AG20443 (cell line): ENCODE measurements at regions not wholly inside any gene's neighbourhood (a gene's known extent, or its start where the extent isn't known, plus 50 kb on each side); places are given as distances from the start of the nearest gene placed in this dataset.

Experiments used
- DNase-seq: peaks from one replicate; pipeline ENCODE4 v3.0.0; 2012; ENCODE audit warnings: low spot score, mixed read lengths

DNA sequence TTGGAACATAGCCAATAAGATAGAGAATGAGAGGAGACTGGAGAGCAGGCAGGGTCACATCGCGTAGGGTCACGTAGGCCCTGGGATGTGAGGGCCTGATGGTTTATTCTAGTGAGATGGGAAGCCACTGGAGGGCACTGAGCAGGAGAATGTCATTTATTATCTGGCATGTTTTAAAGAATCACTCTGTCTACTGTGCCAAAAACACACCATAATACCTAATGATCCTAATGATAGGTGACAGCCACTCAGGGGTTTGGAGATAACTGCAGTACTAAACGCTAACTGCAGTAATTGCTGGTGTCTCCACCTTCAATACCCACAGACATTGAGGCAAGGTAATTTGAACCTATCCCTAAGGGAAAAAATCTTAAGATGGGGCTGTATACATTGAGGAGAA lies 185.4 kb downstream of the TTLL7 start:
- no peak for DNase-seq

DNA sequence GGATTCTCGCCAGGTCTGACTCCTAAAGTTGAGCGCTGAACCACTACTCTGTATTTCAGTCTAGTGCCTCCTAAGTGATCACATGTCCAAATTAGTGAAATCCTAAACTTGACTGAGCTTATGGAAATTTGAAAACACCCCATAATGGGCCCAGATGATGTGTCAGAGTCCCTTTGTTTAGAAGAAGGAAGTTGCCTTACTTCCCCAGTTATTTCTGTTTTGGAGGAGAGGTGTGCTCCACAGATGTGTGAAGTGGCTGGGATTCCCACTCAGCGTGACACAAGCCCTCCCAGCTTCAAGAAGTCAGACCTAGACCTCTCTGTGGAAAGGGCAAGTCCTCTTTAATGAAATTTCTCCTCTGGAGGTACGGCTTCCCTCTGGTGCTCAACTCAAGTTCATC lies 188.8 kb downstream of the TTLL7 start:
- no peak for DNase-seq

DNA sequence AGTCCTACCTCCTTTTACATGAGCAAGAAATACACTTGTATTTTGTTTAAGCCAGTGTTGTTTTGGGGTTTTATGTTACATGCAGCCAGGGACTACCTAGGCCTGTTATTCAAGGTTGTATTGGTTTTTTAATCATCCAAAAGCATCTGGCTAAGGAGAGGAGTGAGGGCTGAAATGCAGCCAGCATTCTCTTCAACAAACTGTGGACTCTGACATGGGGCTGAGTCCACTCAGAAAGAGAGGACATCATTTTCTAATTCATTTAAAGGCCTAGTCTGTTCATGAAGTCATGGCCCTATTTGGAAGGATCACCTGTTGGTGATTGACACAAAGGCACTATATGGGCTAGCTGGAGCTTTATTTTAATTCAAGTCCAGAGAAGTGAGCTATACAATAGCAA lies 190.4 kb downstream of the TTLL7 start:
- DNase-seq: no peak

DNA sequence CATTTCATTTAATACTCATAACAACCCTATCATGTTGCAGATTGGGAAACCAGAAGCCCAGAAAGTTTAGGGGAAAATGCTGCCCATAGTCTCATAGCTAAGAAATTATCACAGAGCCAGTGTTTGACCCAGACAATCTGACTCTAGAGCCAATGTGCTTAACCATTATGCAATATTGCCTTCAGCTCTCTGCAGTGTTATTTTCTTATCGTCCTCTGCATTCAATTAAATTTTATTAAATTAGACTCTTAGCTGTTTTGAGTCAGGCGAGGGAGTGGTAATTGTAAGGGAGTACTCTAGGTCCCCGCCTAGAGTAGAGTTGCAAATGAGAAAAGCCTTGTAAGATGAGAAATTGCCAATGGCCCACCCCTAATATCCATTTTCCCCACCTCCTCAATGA lies 191.1 kb downstream of the TTLL7 start:
- DNase-seq: no peak

DNA sequence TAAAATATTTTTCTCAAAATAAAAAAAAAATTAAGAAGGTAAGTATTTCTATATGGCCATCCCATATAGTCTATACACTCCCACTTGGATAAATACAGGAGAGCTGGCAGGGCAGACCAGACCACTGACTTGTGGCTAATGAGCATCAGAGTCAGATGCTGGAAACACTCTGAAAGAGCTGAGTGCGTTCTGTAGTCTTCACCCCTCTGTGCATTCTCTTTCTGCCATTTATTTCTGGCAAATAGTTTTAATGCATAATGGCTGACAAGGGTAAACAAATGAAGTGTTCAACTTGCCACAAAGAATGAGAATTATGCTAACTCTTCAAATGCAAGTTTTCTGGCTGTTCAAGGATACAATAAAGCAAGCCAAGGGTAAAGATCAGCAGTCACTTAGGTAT lies 191.7 kb downstream of the TTLL7 start:
- no peak for DNase-seq

DNA sequence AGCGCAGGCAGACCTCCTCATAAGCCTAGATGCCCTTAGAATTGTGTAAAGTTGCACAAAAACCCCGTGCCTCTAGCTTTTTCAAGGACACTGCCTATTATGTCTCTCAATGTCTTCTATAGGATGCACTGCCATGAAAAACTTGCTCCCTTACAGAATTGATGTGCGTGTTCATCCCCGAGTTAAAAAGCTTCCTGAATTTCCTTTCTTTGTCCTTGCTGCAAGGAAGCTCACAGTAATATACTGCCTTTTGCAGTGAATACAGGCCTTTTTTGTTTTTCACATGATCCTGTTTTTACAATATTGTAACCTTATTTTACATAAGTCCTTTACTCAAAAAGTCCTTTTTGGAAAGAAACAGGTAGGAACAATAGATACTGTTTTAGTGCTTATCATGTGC lies 193.0 kb downstream of the TTLL7 start:
- no peak for DNase-seq

DNA sequence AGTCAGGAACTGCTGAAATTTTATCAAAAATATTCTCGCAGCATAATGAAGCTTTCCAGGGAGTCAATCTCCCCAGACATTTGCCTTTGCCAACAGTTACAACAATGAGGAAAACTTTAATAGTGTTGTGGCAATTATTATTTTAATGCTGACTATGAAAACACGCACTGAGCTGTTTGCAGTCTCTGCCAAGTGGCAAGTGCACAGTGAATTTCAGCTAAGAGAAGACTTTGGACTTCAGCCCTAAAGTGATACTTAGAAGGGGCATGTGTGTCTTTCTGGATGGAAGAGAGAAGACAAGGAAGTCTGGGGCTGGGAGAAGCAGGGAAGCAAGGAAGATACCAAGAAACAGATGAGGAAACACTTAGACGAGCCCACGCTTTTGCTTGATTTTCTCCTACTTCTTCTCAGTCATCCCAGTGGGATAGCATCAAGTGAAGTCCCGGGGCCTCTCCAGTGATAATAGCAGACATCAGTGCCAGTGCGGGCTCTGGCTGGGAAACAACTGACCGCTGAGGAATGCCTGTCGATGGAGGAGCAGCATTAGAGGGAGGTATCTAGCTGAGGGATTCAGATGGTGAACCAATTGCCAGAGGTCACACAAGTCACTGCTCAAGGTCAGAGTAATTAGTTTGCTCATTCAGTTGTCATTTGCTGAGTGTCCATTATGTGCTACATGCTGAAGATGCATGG lies 196.3 kb downstream of the TTLL7 start:
- peak; percentile 22 for DNase-seq

DNA sequence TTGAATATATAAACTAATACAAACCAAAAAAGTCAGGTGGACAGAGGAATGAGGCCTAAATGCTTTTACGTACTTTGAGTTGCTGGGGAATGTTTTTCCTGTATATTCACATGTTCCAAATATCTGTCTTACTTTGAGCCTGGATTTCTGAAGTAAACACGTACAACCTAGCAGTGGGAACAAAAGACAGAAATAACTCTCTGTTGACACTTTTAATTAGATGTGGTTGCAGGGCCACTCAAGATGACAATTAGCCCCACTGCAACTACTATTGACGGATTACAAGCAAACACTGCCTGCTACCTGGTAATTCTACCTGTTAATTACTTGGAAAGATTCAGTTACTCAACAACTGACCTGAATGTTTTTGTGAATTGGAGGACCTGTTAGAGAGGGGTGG lies 196.9 kb downstream of the TTLL7 start:
- DNase-seq: no peak

DNA sequence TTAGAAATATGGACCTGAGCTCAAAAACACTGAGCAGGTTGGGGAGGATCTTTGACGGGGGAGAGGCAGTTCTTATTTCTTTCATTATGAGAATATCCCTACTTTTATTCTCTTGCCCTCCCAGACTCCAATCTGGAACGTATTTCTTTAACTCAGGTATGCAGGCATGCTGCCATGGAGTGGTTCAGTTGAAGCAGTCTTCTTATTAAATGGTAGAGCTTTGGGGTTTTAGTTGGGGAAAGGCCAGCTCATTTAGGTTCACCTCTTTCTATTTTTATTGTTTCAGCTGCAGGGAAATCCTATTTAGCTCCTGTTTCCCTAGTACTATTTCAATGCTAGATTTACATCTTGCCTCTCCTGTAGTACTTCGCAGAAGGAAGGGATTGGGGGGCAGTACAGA lies 198.9 kb downstream of the TTLL7 start:
- DNase-seq: no peak

DNA sequence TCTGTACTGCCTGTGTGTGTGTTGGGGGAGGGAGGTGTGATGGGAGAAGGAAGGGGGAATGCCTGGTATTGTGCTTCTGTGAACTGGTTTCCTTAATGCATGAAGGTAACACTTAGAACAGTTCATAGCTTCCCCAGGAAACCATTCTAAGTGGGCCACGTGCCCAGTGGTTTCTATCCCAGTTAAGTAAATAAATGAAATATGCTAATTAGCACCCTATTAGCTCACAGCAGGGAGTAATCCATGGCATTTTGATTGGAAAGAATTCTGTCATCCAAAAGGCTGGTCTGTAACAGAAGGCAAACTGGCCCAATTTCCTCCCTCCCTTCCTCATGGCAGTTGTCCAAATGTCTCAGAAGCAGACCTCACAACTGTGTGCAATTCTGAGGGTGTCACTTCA lies 199.3 kb downstream of the TTLL7 start:
- no peak for DNase-seq

DNA sequence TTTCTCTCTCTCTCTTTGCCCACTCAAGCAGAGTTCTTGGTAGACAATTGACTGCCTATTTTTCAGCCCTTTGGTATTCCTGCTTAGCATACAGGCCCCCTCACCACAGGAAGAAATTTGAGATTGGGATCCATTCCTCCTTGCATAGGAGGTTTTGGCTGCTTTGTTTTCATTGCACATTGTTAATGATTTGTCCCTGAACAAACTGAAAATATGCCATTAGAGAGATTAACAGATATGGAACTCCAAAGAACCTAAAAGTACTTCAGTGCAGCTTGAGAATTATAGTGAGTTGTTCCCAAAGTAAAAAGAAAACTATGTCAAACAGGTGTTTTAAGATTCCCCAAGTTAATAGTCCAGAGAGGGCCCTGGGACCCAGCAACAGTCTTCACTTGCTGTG lies 200.0 kb downstream of the TTLL7 start:
- no peak for DNase-seq

DNA sequence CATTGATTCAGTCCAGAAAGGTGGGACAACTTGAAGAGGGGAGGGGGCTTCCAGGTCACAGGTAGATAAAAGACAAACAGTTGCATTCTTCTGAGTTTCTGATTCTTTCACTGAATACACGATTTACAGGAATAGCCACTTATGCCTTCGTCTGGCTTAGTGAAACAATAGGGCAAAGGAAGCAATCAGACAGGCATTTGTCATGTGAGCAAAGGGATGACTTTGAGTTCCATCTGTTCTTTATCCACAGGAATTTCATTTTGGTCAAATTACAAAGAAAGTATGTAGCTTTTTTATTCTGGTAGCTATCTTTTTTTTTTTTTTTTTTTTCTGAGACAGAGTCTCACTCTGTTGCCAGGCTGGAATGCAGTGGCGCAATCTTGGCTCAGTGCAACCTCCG lies 202.5 kb downstream of the TTLL7 start:
- DNase-seq: peak; percentile 42

DNA sequence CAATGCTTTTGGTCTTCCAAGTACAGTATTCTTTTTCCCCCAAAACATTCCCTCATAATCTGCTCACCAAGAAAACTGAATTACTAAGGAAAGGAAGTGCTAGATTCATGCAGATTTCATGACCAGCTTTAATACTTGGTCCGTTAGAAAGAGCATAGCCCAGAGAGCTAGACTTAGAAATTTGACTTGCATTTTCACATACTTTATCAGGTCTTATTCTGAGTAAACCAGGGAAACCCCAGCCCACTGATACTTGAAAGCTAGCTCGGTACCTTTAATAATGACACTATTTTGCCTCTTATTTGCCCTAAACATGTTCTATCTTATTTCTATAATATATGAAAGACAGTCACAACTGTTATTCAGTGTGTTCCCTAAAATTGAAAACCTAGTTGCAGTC lies 204.5 kb downstream of the TTLL7 start:
- no peak for DNase-seq

DNA sequence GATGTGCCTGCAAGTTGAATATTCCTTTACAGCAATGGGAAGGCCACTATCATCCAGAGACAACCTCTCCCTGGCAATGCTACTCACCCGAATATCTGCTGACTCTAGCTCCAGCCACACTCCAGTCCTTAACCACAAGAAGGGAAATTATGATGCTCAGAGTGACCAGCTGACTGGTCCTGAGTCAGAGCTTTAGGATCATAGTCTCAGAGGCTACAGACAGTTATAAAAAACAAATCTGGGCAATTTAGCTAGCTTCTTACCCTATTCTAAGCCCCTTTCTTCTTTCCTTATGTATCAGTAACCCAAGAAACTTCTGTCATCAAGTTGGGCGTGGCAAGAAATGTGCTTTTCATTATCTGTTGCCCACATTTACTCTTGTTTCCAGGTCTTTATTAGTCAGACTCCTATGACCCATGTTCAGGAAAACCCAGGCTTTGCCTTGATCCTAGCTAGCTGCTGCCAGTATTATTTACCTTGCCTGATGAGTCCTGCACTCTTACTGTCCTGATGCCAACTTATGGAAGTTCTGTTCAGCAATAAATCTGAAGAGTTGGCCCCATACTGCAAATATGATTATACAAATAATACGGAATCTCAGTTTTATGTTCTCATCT lies 207.0 kb downstream of the TTLL7 start:
- DNase-seq: peak; percentile 81

DNA sequence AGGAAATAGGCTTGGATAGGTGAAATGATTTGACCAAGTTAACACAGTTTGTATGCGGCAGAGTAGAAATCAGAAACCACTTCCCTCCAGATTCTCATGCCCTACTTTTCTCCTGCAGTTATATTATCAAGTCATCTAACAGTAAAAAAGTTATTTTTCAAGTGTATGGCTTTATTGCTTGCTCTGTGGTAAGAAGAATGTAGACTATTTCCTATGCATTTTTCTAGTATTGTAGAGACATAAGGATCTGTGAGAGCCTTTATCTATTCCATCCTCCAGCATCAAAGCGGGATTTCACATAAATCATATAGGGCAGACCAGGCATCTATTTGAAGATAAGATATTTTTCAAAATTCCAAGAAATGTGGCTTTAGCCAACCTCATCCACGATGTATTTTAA lies 208.5 kb downstream of the TTLL7 start:
- no peak for DNase-seq

DNA sequence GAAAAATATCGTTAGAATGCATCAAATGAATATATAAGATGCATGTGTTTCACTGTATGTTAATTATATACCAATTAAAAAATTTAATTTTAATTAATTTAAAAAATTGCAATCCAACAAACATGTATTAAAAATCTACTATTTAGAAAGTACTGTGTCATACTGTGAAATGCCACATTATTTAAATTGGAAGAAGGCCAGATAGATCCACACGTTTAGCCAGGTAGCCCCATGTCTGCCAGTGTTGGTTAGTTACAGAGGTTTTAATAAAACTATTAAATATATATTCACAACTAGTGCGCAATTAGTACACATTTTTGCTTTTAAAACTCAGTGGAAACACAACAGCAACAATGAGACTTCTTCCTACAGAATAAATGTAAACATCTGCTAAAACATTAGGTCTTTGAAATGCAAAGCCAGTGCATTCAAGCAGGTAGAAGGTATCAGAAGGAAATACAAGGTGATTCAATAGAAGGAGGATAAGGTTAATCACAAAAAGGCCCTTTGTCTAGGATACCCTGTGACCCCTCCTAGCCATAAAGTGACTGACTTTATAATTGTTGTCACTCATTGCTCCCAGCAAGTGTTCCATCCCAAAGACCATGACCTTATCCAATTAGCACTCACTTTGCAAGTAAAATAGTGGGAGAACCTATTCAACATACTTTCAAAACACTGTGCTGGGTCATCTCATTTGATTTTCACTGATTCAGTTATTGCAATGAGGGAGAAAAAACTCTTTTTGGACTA lies 211.5 kb downstream of the TTLL7 start:
- DNase-seq: no peak

DNA sequence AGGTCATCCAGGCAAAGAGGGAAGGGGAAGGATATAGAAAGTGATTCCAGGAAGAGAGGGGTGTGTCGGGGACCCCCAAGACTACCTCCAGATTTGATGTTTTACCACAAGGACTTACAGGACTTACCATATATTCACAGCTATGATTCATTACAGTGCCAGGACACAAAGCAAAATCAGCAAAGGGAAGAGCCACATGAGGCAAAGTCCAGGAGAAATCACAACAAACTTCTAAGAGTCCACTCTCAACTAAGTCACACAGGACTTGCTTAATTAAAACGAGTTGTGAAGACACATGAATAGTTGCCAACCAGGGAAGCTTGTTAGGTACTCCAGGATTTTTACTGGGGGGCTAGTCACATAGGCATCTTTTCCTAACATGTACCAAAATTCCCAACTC lies 217.3 kb downstream of the TTLL7 start:
- no peak for DNase-seq

DNA sequence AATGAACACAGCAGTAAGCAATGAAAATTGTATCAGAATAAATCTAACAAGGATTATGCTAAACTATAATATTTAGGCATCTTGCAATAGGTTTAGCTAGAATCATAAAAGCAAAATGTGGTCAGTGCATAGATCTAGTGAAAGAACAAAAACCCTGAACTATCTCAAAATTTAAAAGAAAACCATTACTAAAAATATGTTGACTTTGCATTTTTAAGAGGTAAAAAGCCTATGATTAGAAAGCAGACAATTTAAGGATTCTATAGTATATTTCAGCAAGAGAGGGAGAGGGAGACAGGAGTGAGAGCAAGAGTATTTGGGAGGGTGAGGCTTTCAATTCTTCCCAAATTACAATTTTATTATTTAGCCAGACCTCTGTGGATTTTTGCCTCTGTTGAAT lies 219.4 kb downstream of the TTLL7 start:
- no peak for DNase-seq

DNA sequence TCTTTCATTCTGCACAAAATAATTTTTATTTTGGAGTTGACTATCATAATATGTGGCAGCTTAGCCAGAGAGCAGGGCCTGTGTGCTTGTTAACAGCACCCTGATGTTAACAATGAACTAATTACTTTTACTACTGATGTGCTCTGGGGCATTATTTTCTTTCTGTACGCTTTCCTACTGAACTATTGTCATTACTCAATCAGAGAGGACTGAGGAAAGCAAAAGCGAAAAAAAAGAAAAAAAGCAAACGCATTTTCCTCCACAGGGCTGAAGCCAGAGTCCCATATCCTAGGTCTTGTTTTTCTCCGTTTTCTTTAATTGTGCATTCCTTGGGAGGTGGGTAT lies 221.2 kb downstream of the TTLL7 start:
- DNase-seq: no peak

DNA sequence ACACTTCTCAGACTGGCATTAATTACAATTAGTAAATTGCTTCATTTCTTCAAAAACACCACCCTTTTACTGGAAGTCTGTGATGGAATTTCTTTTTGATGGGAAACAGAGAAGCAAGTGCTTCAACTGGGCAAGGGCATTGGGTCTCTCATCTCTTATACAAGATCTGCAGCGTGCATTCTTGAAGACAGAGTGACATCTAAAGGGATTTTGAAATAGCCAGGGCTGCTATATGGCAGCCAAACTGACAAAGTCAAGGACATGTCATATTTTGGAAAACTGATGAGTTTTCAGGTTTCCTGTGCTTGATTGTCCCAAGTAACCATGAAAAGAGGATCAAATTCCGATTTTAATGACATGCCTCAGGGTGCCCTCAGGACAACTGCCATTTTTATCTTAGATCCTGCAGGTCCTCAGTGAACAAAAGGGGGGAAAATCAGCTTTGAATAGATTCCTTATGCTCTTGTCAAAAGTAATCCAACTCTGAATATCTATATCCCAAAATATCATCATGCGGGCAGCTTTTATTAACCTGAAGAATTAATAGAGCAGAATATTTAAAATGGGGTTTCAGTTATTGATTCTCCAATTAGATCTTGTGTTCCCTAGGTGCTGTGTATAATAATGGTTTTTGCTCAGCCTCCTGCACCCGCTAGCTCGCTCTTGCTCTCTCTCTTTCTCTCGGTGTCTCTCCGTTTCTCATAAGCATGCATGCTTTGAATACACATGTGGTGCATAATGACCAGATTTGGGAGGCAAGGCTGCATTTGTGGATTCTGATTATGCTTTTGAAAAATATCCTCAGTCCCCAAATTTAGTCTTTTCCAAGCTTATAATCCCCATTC lies 221.8 kb downstream of the TTLL7 start:
- no peak for DNase-seq

DNA sequence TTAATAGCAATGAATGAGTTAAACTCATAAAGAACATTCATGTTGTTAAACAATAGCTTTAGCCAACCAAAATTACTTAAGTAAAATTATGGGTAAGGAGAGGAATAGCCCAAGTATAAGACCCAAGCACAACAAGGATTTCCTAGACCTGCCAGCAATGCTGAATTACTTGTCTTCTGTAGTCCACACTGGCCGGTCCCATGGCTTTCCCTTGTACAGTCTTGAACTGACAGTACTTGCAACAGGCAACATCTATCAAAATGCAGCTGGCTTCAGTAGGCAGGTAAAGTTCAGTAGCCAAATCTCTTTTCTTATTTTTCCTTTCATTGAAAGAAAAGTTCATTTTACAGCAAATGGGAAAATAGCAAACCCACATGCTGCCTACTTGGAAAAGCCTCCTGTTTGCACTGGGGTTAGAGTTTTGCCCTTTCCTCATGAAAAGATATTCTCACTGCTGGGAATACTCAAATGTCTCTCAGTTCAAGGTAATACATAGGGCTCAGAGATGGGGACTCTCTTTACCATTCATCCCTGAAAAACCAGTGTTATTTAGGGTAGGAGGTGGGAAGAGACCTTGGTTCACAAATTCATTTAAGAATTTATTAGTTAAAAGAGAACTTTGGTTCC lies 222.8 kb downstream of the TTLL7 start:
- DNase-seq: no peak

DNA sequence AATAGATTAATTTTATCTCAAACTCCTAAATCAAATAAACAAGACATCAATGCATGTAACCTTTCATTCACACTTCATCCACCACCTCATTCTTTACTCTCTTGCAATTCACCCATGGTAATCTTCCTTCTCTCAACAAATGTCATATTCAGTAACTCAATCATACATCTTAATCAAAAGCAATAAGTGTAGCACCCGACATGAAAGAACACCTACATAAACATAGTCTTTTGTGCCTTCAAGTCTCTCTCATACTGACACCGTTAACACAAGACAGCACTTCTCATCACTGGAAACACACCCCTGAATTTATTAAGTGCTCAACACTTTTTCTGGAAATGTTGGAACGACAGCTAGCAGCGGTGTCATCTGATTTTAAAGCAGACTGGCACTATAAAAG lies 225.9 kb downstream of the TTLL7 start:
- DNase-seq: no peak
